ENCODE measurements at regions not wholly inside any gene's neighbourhood (a gene's known extent, or its start where the extent isn't known, plus 50 kb on each side); places are given as distances from the start of the nearest gene placed in this dataset.

DNA sequence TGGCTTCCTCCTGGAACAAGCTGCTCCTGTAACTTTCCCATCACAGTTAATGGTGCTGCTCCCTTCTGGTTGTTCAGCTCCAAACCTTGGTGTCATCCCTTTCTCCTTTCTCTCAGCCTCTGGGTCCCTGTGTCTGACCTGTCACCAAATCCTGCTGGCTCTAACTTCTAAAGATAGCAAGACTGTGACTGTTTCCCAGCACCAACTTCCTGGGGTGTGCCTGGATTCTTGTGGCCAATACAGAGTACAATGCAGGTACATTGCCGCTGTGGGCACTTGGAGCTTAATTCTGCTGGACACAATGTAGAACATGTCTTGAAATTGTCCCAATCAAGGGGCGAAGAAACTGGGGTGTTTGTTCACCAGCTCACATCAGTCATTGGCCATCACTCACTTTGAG lies 156.7 kb upstream of the CSF3R start:
- H3K4me1 ChIP-seq = no peaks in the 10 kb centered on the region
- no peaks in the 10 kb centered on the region for H3K36me3 ChIP-seq (ENCODE audit: insufficient read depth in 1 of 2, low read depth in 1 of 2)
- H3K27me3 ChIP-seq (ENCODE audit: insufficient read depth in 3 of 3, low read length in 2 of 3) = peaks cover 0 to 3% (median 0%) of the 10 kb centered on the region in 3 donors
- H3K9me3 ChIP-seq = no peaks in the 10 kb centered on the region
- no peak overlapping the region for H3K27ac ChIP-seq
- TF ChIP-seq, protein P1, sequence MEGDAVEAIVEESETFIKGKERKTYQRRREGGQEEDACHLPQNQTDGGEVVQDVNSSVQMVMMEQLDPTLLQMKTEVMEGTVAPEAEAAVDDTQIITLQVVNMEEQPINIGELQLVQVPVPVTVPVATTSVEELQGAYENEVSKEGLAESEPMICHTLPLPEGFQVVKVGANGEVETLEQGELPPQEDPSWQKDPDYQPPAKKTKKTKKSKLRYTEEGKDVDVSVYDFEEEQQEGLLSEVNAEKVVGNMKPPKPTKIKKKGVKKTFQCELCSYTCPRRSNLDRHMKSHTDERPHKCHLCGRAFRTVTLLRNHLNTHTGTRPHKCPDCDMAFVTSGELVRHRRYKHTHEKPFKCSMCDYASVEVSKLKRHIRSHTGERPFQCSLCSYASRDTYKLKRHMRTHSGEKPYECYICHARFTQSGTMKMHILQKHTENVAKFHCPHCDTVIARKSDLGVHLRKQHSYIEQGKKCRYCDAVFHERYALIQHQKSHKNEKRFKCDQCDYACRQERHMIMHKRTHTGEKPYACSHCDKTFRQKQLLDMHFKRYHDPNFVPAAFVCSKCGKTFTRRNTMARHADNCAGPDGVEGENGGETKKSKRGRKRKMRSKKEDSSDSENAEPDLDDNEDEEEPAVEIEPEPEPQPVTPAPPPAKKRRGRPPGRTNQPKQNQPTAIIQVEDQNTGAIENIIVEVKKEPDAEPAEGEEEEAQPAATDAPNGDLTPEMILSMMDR (IDR thresholded peaks at IDR 0.05) = no peak
- DNase-seq (no peak), ATAC-seq (no peak)
- no peak overlapping the region for H3K4me3 ChIP-seq
- 83 to 89% (median 88%) methylated on average over 2 of the region's 2 CpGs for WGBS, 3 donors
- intact Hi-C loops (cut with DNase I) = no loop called here

DNA sequence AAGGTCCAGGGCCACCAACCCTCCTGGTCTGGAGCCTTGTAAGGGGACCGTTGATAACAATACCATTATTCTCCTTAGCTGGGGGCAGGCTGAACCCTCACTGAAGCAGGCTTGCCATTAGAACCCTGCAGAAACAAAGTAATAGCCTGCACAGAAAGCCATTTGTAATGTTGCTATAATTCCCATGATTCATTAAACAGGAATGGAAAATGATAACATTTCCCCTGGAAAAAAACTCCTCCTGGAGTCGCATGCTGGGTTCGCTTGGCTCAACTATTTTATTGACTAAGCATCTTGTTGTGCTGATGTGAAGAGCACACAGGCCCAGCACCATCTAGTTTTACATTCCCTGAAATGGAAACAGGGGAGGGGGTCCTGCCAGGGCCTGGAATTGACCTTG lies 155.6 kb upstream of the CSF3R start:
- peaks cover 0 to 3% (median 0%) of the 10 kb centered on the region in 3 donors for H3K27me3 ChIP-seq (ENCODE audit: insufficient read depth in 3 of 3, low read length in 2 of 3)
- H3K4me3 ChIP-seq = no peak overlapping the region
- H3K4me1 ChIP-seq = no peaks in the 10 kb centered on the region
- intact Hi-C loops (cut with DNase I) = no loop called here
- ATAC-seq (no peak), DNase-seq (no peak)
- no peak overlapping the region for H3K27ac ChIP-seq
- 75 to 80% (median 76%) methylated on average over 3 of the region's 3 CpGs for WGBS, 3 donors
- no peaks in the 10 kb centered on the region for H3K9me3 ChIP-seq
- no peaks in the 10 kb centered on the region for H3K36me3 ChIP-seq (ENCODE audit: insufficient read depth in 1 of 2, low read depth in 1 of 2)
- TF ChIP-seq, protein P1 (IDR thresholded peaks at IDR 0.05) = no peak

- no peak overlapping the region for H3K4me3 ChIP-seq
- intact Hi-C loops (cut with DNase I) = no loop called here
Measured at GRCh38 chr1:36636206-36636605, 153.5 kb upstream of the CSF3R start.

DNA sequence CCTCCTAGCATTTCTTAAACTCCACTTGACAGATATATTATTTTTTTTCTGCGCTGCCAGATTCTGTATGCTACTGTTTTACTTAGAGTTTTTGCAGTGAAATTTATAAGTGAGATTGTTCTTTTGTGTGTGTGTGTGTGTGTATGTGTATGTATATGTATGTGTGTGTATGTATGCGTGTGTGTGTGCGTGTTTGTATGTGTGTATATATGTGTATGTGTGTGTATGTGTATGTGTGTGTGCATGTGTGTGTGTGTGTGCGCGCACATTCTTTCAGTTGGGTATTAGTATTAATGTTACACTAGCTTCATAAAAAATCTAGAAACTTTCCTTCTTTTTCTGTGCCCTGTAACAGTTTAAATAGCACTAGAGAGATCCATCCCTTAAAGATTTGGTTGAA lies 152.6 kb upstream of the CSF3R start:
- no peak overlapping the region for H3K27ac ChIP-seq
- H3K27me3 ChIP-seq (ENCODE audit: insufficient read depth in 3 of 3, low read length in 2 of 3) = peaks cover 0 to 3% (median 0%) of the 10 kb centered on the region in 3 donors
- intact Hi-C loops (cut with DNase I) = no loop called here
- no peaks in the 10 kb centered on the region for H3K4me1 ChIP-seq
- H3K9me3 ChIP-seq = no peaks in the 10 kb centered on the region
- 85 to 94% (median 93%) methylated on average over 5 of the region's 5 CpGs for WGBS, 3 donors
- TF ChIP-seq, protein P1 (IDR thresholded peaks at IDR 0.05) = no peak
- no peaks in the 10 kb centered on the region for H3K36me3 ChIP-seq (ENCODE audit: insufficient read depth in 1 of 2, low read depth in 1 of 2)
- H3K4me3 ChIP-seq = no peak overlapping the region
- ATAC-seq (no peak), DNase-seq (no peak)

More at GRCh38 chr1:36636206-36636605, 153.5 kb upstream of the CSF3R start:
- WGBS, 3 donors = 71 to 76% (median 72%) methylated on average over 10 of the region's 10 CpGs
- ATAC-seq (no peak), DNase-seq (no peak)
- H3K36me3 ChIP-seq (ENCODE audit: insufficient read depth in 1 of 2, low read depth in 1 of 2) = no peaks in the 10 kb centered on the region
- TF ChIP-seq, protein P1 (IDR thresholded peaks at IDR 0.05) = no peak
- H3K27me3 ChIP-seq (ENCODE audit: insufficient read depth in 3 of 3, low read length in 2 of 3) = peaks cover 0 to 3% (median 0%) of the 10 kb centered on the region in 3 donors
- no peaks in the 10 kb centered on the region for H3K9me3 ChIP-seq
- H3K27ac ChIP-seq = no peak overlapping the region
- H3K4me1 ChIP-seq = no peaks in the 10 kb centered on the region

GRCh38 chr1:36628804-36629203 lies 146.1 kb upstream of the CSF3R start:
- no peak overlapping the region for H3K4me3 ChIP-seq
- DNase-seq (no peak), ATAC-seq (no peak)
- H3K9me3 ChIP-seq = no peaks in the 10 kb centered on the region
- WGBS, 3 donors = 57 to 68% (median 65%) methylated on average over 5 of the region's 5 CpGs
- TF ChIP-seq, protein P1 (IDR thresholded peaks at IDR 0.05) = no peak
- H3K4me1 ChIP-seq = no peaks in the 10 kb centered on the region
- intact Hi-C loops (cut with DNase I) = no loop called here
- H3K36me3 ChIP-seq (ENCODE audit: insufficient read depth in 1 of 2, low read depth in 1 of 2) = no peaks in the 10 kb centered on the region
- no peak overlapping the region for H3K27ac ChIP-seq
- peaks cover 0 to 34% (median 2%) of the 10 kb centered on the region in 3 donors for H3K27me3 ChIP-seq (ENCODE audit: insufficient read depth in 3 of 3, low read length in 2 of 3)
